ENCODE measurements at regions not wholly inside any gene's neighbourhood (a gene's known extent, or its start where the extent isn't known, plus 50 kb on each side); places are given as distances from the start of the nearest gene placed in this dataset.

GRCh38 chrX:57964975-57965374 is 54.7 kb upstream of the ZXDA start:
- TF ChIP-seq EZH2phosphoT487 (IDR thresholded peaks at IDR 0.05; ENCODE audit: unreplicated experiment) (no peak), CTCF (conservative IDR thresholded peaks at IDR 0.05; ENCODE audit: low read depth in 2 of 2) (no peak), POLR2AphosphoS5 (IDR thresholded peaks at IDR 0.05; ENCODE audit: low read depth) (no peak), NANOG (IDR thresholded peaks at IDR 0.05; ENCODE audit: borderline replicate concordance) (no peak), JUNB (IDR thresholded peaks at IDR 0.05; ENCODE audit: unreplicated experiment) (no peak), REST (IDR thresholded peaks at IDR 0.05; ENCODE audit: unreplicated experiment) (no peak), EZH2 (IDR thresholded peaks at IDR 0.05; ENCODE audit: low read depth, unreplicated experiment) (no peak), CREB1 (CRISPR knock-in tag; IDR thresholded peaks at IDR 0.05; ENCODE audit: low read depth) (no peak)
- TF ChIP-seq, protein P1, sequence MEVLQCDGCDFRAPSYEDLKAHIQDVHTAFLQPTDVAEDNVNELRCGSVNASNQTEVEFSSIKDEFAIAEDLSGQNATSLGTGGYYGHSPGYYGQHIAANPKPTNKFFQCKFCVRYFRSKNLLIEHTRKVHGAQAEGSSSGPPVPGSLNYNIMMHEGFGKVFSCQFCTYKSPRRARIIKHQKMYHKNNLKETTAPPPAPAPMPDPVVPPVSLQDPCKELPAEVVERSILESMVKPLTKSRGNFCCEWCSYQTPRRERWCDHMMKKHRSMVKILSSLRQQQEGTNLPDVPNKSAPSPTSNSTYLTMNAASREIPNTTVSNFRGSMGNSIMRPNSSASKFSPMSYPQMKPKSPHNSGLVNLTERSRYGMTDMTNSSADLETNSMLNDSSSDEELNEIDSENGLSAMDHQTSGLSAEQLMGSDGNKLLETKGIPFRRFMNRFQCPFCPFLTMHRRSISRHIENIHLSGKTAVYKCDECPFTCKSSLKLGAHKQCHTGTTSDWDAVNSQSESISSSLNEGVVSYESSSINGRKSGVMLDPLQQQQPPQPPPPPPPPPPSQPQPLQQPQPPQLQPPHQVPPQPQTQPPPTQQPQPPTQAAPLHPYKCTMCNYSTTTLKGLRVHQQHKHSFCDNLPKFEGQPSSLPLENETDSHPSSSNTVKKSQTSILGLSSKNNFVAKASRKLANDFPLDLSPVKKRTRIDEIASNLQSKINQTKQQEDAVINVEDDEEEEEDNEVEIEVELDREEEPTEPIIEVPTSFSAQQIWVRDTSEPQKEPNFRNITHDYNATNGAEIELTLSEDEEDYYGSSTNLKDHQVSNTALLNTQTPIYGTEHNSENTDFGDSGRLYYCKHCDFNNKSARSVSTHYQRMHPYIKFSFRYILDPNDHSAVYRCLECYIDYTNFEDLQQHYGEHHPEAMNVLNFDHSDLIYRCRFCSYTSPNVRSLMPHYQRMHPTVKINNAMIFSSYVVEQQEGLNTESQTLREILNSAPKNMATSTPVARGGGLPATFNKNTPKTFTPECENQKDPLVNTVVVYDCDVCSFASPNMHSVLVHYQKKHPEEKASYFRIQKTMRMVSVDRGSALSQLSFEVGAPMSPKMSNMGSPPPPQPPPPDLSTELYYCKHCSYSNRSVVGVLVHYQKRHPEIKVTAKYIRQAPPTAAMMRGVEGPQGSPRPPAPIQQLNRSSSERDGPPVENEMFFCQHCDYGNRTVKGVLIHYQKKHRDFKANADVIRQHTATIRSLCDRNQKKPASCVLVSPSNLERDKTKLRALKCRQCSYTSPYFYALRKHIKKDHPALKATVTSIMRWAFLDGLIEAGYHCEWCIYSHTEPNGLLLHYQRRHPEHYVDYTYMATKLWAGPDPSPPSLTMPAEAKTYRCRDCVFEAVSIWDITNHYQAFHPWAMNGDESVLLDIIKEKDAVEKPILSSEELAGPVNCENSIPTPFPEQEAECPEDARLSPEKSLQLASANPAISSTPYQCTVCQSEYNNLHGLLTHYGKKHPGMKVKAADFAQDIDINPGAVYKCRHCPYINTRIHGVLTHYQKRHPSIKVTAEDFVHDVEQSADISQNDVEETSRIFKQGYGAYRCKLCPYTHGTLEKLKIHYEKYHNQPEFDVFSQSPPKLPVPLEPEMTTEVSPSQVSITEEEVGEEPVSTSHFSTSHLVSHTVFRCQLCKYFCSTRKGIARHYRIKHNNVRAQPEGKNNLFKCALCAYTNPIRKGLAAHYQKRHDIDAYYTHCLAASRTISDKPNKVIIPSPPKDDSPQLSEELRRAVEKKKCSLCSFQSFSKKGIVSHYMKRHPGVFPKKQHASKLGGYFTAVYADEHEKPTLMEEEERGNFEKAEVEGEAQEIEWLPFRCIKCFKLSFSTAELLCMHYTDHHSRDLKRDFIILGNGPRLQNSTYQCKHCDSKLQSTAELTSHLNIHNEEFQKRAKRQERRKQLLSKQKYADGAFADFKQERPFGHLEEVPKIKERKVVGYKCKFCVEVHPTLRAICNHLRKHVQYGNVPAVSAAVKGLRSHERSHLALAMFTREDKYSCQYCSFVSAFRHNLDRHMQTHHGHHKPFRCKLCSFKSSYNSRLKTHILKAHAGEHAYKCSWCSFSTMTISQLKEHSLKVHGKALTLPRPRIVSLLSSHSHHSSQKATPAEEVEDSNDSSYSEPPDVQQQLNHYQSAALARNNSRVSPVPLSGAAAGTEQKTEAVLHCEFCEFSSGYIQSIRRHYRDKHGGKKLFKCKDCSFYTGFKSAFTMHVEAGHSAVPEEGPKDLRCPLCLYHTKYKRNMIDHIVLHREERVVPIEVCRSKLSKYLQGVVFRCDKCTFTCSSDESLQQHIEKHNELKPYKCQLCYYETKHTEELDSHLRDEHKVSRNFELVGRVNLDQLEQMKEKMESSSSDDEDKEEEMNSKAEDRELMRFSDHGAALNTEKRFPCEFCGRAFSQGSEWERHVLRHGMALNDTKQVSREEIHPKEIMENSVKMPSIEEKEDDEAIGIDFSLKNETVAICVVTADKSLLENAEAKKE (CRISPR knock-in tag; IDR thresholded peaks at IDR 0.05): no peak
